Stomach (tissue), 4 donors: ENCODE measurements at regions not wholly inside any gene's neighbourhood (a gene's known extent, or its start where the extent isn't known, plus 50 kb on each side); places are given as distances from the start of the nearest gene placed in this dataset.

Source experiments
- POLR2A ChIP-seq, 4 donors: fragments of 450-650 bp; IDR thresholded peaks; one replicate each; pipeline ENCODE4 v1.6.1; 2016; ENCODE audit warnings: antibody characterized with exemption in 4 of 4, control low read depth in 2 of 4, mild to moderate bottlenecking in 1 of 4, moderate library complexity in 1 of 4
- TF ChIP-seq, protein P1 (sequence below), 7 experiments: fragments of 450-650 bp in 4 of 7; fragments of 200-600 bp in 3 of 7; sonication (generic) in 3 of 7; IDR thresholded peaks; one replicate each; pipeline ENCODE4 v1.5.1; 2016 to 2019; ENCODE audit warnings: antibody characterized with exemption in 7 of 7, control low read depth in 2 of 7, mild to moderate bottlenecking in 1 of 7

DNA sequence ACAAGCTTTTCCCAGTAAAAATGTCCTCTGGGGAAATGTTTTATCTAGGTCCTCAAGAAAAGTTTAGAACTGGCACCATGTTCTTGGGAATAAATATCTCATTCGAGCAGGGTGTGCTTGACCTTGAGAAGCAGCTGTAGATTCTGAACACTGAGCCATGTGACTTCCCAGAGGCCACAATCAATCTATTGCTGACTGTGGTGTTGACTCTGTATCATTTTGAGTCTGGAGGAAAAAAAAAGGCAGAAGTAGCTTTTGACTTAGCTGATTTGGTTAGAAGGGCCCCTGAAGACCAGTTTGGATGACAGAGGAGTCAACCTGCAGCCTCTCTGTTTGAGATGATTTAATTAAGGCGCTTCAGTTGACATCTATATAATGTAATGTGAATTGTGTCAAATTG, 592.4 kb upstream of the SEL1L start:
- TF ChIP-seq, protein P1, sequence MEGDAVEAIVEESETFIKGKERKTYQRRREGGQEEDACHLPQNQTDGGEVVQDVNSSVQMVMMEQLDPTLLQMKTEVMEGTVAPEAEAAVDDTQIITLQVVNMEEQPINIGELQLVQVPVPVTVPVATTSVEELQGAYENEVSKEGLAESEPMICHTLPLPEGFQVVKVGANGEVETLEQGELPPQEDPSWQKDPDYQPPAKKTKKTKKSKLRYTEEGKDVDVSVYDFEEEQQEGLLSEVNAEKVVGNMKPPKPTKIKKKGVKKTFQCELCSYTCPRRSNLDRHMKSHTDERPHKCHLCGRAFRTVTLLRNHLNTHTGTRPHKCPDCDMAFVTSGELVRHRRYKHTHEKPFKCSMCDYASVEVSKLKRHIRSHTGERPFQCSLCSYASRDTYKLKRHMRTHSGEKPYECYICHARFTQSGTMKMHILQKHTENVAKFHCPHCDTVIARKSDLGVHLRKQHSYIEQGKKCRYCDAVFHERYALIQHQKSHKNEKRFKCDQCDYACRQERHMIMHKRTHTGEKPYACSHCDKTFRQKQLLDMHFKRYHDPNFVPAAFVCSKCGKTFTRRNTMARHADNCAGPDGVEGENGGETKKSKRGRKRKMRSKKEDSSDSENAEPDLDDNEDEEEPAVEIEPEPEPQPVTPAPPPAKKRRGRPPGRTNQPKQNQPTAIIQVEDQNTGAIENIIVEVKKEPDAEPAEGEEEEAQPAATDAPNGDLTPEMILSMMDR (IDR thresholded peaks at IDR 0.05) = no peak
- no peak for TF ChIP-seq POLR2A (IDR thresholded peaks at IDR 0.05)
